Adrenal gland (tissue), 5 donors: ENCODE measurements at regions not wholly inside any gene's neighbourhood (a gene's known extent, or its start where the extent isn't known, plus 50 kb on each side); places are given as distances from the start of the nearest gene placed in this dataset.

Source experiments
- CTCF ChIP-seq, 6 experiments: fragments of 450-650 bp in 4 of 6; fragments of 200-600 bp in 2 of 6; sonication (generic) in 1 of 6; IDR thresholded peaks; 1 replicate in 5 of 6; 2 replicates in 1 of 6; pipeline versions ENCODE4 v1.5.1 to v1.8.0; 2016 to 2021; ENCODE audit warnings: antibody characterized with exemption in 6 of 6, mild to moderate bottlenecking in 2 of 6, moderate library complexity in 1 of 6
- POLR2A ChIP-seq, 2 donors: fragments of 450-650 bp; IDR thresholded peaks; one replicate each; pipeline ENCODE4 v1.6.1; 2017; ENCODE audit warnings: antibody characterized with exemption in 2 of 2, mild to moderate bottlenecking in 2 of 2, moderate library complexity in 1 of 2
- donor health status: DM: no; HTN: no; CAD: no.

- no peak for TF ChIP-seq CTCF (IDR thresholded peaks at IDR 0.05)
- no peak for TF ChIP-seq POLR2A (IDR thresholded peaks at IDR 0.05)
These were observed 463.5 kb upstream of the RASGRP1 start for GRCh38 chr15:39028069-39028468.
